CD4-positive, alpha-beta T cell treated with Interleukin-1 beta for 1 hour (primary cell): ENCODE measurements at regions not wholly inside any gene's neighbourhood (a gene's known extent, or its start where the extent isn't known, plus 50 kb on each side); places are given as distances from the start of the nearest gene placed in this dataset.
A peak's percentile ranks its signal among the peaks of the same experiment; 100 is the strongest.
"Not testable (repeated sequence)": the region's sequence is repeated elsewhere in the genome, so short reads cannot be mapped to it uniquely, and the experiment has no call there.

ENCODE experiments used
- DNase-seq, 2 donors: peaks; one replicate each; pipeline ENCODE4 v3.0.0-alpha.2; 2020 to 2022

DNA sequence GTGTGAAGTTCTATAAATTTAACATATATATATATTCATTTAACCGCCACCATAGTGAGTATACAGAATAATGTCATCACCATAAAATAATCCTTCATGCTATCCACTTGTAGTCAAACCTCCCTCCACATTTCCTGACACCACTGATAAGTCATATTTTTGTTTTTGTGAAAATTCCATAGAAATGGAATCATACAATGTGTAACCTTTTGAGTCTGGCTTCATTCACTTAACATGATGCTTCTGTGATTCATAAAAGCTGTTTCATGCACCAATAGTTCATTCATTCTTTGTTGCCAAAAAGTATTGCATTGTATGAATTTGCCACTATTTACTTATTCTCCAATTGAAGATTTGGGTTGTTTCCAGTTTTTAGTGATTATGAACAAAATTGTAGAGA lies 497.5 kb upstream of the PCDH20 start:
- no peak for DNase-seq

DNA sequence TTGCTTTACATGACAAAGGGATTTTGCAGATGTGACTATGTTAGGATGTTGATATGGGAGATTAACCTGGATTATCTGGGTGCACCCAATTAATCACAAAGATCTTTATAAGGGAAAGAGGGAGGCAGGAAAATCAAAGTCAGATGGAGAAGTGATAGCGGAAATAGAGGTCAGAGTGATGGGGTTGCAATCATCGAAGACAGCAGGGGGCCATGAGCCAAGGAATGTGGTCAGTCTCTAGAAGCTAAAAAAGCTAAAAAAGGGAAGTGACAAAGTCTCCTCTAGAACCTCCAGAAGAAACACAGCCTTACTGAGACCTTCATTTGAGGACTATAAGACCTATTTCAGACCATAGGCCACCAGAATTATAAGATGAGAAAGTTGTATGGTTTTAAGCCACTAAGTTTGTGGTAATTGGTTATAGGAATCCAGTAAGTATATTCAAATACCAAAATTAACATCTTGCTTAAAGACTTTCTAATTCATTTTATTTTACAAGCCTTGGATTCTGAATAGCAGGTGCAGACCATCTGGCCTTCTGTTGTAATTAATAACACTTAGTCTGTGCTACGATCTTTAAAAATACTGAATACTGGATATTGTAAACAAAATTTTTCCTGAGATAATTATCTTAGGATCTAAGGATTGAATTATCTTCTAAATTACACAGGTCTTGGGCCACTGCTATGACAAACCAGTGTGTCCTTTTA lies 493.4 kb upstream of the PCDH20 start:
- DNase-seq, result no peak

DNA sequence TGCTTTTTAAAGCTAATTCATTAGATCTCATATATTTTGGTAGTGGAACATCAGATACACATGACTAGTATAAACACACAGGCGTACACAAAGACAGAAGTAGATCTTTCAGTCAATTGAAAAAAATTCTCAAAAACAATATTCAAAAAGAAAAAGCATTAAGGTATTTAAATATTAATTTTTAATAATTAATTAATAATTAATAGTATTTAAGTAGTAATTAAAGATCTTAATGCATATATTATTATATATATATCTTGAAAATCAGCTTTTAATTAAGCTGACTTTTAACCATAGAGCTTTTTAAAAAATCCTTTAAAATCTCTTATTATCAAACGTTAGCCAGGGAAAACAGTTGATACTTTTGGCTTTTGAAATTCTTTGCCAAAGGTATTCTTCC lies 489.4 kb upstream of the PCDH20 start:
- DNase-seq, result no peak

DNA sequence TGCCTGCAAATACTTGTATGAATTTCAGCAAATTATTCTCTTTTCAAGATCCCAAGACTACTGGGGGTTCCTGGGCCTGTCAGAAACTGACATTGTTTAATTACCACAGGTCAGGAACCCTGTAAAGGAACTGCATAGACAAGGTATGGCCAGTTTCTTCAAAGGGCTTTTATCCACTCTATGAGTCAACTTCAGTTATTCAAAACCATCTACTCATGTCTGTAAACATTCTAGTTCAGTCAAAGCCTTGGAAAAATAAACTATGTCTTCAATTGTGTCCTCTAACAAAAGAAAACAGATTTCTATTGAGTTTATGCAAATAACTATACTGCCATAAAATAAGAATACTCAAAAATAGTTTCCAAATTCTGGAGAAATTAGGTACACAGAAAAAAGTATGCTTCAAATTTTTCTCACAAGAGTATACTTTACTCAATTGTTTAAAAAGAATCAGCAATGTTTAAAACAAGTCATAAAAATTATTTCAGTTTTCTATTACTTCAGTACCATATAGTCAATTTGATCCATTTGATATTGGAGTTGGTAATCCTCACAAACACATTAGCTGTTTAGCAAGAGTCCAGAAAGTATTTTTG lies 486.4 kb upstream of the PCDH20 start:
- DNase-seq, result no peak

- no peak for DNase-seq
Measured at GRCh38 chr13:61900033-61900432, 484.4 kb upstream of the PCDH20 start.

GRCh38 chr13:61898207-61898606 lies 482.6 kb upstream of the PCDH20 start:
- DNase-seq, result no peak

DNA sequence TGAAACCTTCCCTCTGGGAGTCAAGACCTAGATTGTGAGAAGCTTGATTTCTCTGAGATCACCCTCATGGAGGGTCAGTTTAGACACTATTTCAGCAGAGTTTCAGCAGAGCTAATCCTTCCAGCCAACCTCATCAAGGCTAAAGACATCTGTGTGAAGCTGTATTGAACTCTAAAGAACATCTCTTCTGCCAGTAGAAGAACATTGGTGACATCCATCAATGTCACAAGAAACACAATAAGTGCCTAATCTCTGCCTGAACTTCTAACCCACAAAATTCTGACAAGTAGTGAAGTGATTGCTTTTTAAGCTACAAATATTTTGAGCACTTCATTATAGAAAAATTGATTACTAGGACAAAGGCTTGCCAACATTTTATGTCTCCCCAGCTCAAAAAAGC lies 475.8 kb upstream of the PCDH20 start:
- no peak for DNase-seq

DNA sequence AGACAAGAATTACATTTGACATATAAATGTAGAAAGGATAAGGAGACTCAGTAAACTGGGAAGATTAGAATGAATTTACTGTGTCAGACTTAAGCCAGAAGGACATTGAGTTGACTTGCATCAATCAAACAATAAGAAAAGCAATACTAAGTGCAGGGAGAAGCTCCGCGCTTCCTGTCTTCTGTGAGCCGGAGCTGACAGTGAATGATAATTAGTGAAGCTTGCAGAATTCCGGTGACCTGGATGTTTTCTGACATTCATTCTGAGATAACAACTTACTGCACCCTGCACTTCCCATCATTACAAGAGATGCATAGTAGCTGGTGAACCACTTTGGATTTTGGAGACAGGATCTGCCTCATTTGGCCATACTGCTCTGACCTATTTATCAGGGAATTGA lies 469.2 kb upstream of the PCDH20 start:
- no peak for DNase-seq

- DNase-seq, result peak in 1 of 2 donors; percentile 7
Measured at GRCh38 chr13:61880578-61881283, 465.1 kb upstream of the PCDH20 start.

GRCh38 chr13:61878565-61878964 lies 462.9 kb upstream of the PCDH20 start:
- DNase-seq, result not testable (repeated sequence)

DNA sequence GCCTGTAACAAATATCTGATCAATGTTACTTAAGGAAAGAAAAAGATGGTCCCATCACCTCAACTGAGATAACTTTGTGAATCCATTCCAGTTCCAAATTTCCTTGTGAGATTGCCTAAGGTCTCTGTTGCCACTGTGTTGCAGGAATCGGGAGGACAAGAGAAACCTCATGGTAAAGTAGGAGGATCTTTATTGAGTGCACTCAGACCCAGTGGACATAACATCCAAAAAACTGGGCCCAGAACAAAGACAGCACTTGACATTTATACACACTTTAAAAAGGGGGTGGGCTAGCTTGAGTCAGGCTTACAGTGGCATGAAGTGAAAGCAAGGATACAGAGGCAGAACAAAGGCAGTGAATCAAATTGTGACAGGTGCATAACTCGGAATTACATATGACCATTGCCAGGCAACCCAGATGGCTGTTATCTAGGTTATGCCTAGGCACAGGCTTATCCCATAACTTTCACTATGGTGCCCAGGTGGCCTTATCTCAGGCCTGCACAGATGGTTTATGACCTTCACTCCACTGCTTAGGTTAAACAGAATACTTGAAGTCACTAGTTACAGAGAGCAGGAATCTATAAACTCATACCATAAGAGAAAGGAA lies 459.4 kb upstream of the PCDH20 start:
- DNase-seq, result no peak

DNA sequence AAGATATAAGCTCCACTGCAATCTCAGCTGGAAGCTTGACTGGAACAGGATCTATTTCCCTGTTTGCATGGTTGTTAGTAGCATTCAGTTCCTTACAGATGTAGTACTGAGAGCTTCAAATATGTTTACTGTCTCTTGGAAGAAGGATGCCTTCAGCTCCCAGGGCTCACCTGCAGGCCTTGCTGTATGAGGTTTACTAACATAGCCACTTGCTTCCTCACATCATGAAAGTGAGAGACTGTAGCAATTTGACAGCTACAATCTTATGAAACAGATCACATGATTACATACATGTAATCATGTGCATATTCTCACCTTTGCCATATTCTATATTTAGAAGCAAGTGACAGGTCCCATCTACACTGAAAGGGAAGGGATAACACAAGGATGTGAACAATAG lies 458.1 kb upstream of the PCDH20 start:
- DNase-seq, result no peak

- DNase-seq, result no peak
Measured at GRCh38 chr13:61857198-61857597, 441.5 kb upstream of the PCDH20 start.

GRCh38 chr13:61852116-61852619 lies 436.5 kb upstream of the PCDH20 start:
- no peak for DNase-seq

- no peak for DNase-seq
Measured at GRCh38 chr13:61850794-61851193, 435.1 kb upstream of the PCDH20 start.

DNA sequence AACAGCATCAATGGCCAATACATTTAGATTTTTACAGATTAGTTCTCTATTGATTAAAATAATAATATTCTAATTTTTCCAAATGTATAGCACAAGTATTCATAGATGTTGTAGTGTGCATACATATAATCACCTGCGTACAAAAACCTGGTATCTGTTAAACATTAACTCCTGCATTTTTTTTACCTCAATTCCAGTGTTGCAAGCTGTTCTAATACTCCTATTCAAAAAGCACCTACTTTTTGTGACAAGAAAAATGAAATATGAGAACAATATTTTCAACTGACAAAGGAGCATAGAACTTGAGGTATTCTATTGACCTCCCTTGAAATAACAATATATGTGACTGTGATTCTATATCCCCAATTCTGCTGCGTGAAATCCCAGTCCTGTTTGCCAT lies 422.9 kb upstream of the PCDH20 start:
- no peak for DNase-seq

GRCh38 chr13:61833228-61833627 lies 417.6 kb upstream of the PCDH20 start:
- no peak for DNase-seq

DNA sequence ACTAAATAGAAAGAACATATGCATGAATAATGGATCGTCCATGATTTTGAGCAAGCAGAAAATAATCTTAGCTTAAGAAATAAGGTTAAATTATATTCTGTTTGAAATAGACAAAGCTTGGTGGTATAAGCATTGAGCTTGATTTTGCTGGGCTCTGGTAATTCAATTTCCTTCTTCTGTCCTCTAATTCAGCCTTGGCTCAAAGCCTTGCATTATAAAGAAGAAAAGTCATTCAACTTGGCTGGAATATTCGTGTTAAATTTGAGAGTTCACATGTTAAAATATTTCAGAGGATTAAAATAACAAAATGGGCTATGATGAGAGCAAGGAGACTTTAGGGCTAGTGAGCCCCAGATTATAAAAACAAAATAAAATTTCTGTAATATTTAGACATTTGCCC lies 415.4 kb upstream of the PCDH20 start:
- DNase-seq, result no peak

GRCh38 chr13:61830475-61830874 lies 414.8 kb upstream of the PCDH20 start:
- DNase-seq, result no peak

DNA sequence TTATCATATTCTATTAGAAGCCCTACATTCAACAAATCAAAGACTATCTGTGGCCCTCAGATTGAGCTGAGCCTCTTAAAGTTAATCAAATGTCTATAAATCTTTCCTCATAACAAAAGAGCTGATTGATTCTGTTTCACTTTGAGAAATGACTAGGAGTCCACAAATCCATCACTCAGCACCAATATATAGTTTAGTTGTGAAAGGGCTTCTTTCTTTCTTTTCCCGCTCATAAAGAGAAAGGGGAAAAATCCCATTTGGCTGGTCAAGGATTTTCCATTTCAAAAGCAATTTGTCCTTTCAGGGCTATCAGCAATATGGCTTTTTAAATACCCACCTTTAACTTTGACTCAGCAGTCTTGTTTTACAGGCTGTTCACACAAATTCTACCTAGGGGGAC lies 408.5 kb upstream of the PCDH20 start:
- no peak for DNase-seq

- no peak for DNase-seq
Measured at GRCh38 chr13:61812286-61812685, 396.6 kb upstream of the PCDH20 start.

DNA sequence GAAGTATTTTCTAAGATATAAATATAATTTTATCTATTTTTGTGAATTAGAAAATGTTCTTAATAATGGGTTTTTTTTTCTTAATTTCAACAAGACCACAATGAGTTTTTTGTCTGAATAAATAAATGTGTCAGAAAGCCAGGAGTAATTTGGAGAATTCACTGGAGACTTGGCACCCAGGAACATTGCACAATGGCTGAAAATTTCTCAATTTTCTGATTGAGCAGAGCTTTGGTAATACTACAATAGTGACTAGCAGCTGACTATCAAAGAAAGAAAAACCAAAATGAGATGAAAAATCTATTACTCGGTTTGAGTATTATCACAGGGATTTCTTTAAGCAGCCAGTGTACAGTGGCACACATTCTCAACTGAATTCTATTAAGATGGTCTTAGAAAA lies 394.4 kb upstream of the PCDH20 start:
- DNase-seq, result no peak

DNA sequence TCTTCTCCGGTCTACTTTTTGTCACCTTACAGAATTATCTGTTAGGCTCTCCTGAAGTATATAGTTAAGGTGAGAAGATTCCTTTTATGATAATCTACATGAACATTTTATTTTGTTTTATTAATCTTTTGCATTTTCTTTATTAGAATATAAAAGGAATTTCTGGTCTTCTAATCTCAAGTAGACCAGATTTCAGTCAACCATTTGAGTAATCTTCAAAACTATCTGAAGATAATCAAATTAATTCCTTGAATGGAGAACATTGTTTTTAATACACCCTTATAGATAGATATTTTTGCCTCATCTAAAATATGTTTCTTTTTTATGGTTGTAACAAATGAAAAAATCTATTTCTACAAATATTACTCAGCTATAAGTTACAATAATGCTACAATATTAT lies 381.7 kb upstream of the PCDH20 start:
- no peak for DNase-seq

- DNase-seq, result no peak
Measured at GRCh38 chr13:61795580-61795979, 379.9 kb upstream of the PCDH20 start.
